AG09319 (cell line): ENCODE measurements at regions not wholly inside any gene's neighbourhood (a gene's known extent, or its start where the extent isn't known, plus 50 kb on each side); places are given as distances from the start of the nearest gene placed in this dataset.

Source experiments
- DNase-seq: peaks from one replicate; pipeline ENCODE4 v3.0.0-alpha.2; 2010; ENCODE audit warnings: low read depth; ENCODE audit errors: extremely low read depth
- TF ChIP-seq, protein P1 (sequence below): IDR thresholded peaks from 2 replicates; pipeline ENCODE4 v1.5.1; 2011; ENCODE audit warnings: low read depth, mild to moderate bottlenecking, inconsistent platforms, low read length, moderate library complexity

DNA sequence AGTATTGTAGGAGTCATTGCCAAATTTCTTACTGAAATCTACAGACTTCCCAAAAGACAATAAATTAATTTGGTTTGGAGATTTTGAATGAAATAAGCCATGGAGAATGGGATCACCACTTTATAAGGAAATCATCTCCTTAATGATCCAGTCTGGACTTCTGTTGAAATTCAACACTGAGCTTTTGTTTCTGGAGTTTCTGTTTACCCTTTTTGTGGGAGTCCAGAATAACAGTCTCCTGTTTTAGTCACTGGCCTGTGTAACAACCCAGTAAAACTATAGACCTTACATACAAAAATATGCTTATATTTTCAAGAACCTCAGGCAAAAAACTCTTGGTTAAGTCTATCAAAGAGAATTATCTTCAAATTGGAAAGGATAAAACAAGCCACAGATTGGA is 321.7 kb upstream of the PLET1 start:
- no peak for DNase-seq
- TF ChIP-seq, protein P1, sequence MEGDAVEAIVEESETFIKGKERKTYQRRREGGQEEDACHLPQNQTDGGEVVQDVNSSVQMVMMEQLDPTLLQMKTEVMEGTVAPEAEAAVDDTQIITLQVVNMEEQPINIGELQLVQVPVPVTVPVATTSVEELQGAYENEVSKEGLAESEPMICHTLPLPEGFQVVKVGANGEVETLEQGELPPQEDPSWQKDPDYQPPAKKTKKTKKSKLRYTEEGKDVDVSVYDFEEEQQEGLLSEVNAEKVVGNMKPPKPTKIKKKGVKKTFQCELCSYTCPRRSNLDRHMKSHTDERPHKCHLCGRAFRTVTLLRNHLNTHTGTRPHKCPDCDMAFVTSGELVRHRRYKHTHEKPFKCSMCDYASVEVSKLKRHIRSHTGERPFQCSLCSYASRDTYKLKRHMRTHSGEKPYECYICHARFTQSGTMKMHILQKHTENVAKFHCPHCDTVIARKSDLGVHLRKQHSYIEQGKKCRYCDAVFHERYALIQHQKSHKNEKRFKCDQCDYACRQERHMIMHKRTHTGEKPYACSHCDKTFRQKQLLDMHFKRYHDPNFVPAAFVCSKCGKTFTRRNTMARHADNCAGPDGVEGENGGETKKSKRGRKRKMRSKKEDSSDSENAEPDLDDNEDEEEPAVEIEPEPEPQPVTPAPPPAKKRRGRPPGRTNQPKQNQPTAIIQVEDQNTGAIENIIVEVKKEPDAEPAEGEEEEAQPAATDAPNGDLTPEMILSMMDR: no peak

DNA sequence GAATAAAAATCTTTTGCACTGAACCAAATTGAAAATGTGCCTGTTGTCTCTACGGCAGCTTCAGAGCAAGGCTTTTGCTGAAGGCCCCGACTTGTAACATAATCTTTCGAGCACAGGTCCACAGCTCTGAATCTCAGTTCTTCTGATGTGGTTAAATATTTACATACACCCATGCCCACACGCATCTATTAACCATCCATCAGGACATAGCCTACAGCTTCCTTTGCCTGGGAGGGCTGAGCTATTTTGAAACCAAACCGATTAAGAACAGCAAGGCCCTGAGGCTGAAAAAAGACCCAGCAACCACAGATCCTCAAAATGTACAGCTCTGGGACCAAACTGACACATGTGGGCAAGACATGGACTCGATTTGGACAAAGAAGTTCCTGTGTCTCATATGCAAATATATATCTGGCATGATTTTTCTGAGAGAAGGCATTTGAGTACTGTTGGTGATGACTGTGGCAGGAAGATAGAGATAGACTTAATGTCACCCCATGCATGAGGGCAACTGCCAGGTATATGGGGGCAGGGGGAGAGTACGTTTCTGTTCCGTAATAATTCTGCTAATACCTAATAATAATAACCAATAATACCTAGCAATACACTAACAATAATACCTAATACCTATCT is 322.7 kb upstream of the PLET1 start:
- TF ChIP-seq, protein P1: no peak
- no peak for DNase-seq

DNA sequence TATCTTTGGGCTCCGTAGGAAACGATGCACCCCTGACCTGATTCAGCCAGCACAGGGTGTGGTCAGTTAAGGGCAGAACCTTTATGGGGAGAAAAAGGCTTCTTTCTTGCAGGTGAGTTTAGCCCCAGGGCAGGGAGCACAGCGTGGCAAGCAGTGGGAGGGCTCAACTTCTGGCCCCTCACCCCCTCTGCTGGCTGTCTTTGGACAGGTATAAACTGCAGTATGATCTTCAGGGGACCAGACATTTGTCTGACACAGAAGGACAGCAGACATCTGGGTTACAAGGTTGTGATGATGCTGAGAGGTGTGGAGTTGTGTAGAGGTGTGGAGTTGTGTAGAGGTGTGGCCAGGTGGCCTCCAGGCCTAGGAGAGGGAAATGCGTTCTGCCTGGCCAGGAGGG is 324.0 kb upstream of the PLET1 start:
- DNase-seq: no peak
- TF ChIP-seq, protein P1: no peak; the same call in none of the 2 replicates

DNA sequence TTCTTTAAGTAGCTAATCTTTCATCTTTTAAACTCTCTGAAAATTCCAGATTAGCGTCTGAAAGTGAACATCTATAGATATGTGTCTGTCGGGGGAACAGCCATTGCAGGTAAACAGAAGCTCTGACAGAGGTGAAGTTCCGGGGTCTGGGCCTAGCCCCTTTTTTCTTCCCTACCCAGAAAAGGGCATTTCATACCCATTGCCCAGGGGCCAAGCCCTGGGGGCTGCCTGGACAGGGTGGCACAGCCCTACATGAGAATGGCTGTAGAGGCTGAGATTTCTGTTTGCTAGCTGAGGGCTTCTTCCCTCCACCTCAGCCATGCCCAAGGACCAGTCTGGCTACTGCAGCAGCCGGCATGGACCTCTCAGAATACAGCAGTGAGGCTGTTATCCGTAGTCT is 327.0 kb upstream of the PLET1 start:
- TF ChIP-seq, protein P1: no peak
- no peak for DNase-seq

DNA sequence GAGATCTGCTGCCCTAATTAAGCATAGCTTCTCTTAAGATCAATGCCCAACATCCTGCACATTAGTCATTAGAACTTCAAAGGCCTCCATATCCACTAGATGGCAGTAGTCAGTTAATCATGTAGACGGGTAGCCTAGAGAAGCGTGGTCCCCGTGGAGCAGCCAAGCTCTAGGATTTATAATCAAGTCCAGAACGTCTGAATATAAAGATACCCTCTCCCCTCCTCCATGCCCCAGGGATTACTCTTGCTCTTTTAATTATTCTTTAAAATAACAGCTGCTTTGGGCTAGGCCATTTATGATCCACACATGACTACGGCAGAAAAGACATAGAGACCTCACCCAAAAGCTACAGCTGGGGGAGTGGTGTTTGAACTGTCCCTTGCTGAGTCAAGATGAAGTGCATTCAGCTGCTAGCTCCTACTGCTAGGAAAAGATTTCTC is 327.6 kb upstream of the PLET1 start:
- DNase-seq: peak; percentile 67
- TF ChIP-seq, protein P1: peak; percentile 71

DNA sequence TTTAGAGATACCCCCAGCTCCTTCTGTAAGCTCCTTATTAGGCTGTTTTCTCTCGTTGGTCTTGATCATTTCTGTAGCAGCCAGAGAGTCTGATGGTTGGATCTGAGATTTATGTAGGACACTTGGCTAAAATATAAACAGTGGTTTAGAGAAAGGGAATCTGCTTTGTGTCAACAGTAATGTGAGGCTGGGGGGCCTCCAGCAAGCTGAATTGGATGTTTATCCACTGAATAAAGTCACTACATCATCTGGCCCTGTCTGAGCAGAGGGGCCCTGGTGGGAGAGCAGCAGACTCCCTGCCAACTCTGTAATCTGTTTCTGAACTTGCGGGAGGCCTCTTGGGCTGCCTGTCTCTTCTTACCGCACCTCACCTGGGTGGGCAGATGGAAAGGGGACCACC is 328.5 kb upstream of the PLET1 start:
- TF ChIP-seq, protein P1: no peak
- no peak for DNase-seq

DNA sequence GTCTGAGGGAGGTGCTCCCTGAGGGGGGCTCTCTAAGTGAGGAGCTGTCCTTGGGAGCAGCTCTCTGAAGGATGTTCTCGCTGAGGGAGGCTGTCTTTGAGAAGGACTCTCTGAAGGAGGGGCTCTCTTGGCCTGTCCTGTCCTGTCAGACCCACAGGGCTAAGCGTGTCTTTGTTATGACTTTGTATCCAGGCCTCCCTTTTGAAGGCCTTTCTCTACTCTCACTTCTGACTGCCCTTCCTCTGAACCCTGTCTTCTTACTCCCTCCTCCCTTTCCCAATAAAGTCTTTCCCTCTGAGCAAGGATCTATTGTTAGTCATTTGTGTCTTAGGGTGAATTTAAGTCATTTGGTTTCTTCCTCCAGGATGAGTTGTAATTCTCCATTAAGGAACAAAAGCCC is 330.1 kb upstream of the PLET1 start:
- no peak for DNase-seq
- TF ChIP-seq, protein P1: no peak
